ENCODE measurements at regions not wholly inside any gene's neighbourhood (a gene's known extent, or its start where the extent isn't known, plus 50 kb on each side); places are given as distances from the start of the nearest gene placed in this dataset.

- no peak for DNase-seq
Measured at GRCh38 chr4:111689214-111689613, 456.0 kb upstream of the FAM241A start.

- DNase-seq, result no peak
Measured at GRCh38 chr4:111689731-111690130, 455.5 kb upstream of the FAM241A start.

- DNase-seq, result no peak
Measured at GRCh38 chr4:111693758-111694157, 451.5 kb upstream of the FAM241A start.

GRCh38 chr4:111695677-111696076 lies 449.6 kb upstream of the FAM241A start:
- DNase-seq, result no peak

- no peak for DNase-seq
Measured at GRCh38 chr4:111696505-111696904, 448.7 kb upstream of the FAM241A start.

GRCh38 chr4:111697176-111697942 lies 447.9 kb upstream of the FAM241A start:
- DNase-seq, result no peak

GRCh38 chr4:111698361-111698760 lies 446.9 kb upstream of the FAM241A start:
- no peak for DNase-seq

GRCh38 chr4:111699165-111699564 lies 446.1 kb upstream of the FAM241A start:
- no peak for DNase-seq

GRCh38 chr4:111701102-111701501 lies 444.2 kb upstream of the FAM241A start:
- no peak for DNase-seq

- DNase-seq, result no peak
Measured at GRCh38 chr4:111707491-111707890, 437.8 kb upstream of the FAM241A start.

- no peak for DNase-seq
Measured at GRCh38 chr4:111712093-111712677, 433.1 kb upstream of the FAM241A start.

GRCh38 chr4:111713276-111713675 lies 432.0 kb upstream of the FAM241A start:
- DNase-seq, result no peak

GRCh38 chr4:111717921-111718320 lies 427.3 kb upstream of the FAM241A start:
- no peak for DNase-seq

- DNase-seq, result no peak
Measured at GRCh38 chr4:111718763-111719559, 426.3 kb upstream of the FAM241A start.

- no peak for DNase-seq
Measured at GRCh38 chr4:111720866-111721265, 424.4 kb upstream of the FAM241A start.

- no peak for DNase-seq
Measured at GRCh38 chr4:111722213-111722720, 423.0 kb upstream of the FAM241A start.

- DNase-seq, result no peak
Measured at GRCh38 chr4:111736516-111736915, 408.7 kb upstream of the FAM241A start.

GRCh38 chr4:111744847-111745246 lies 400.4 kb upstream of the FAM241A start:
- DNase-seq, result no peak

- DNase-seq, result no peak
Measured at GRCh38 chr4:111748157-111748556, 397.1 kb upstream of the FAM241A start.

GRCh38 chr4:111754003-111754402 lies 391.3 kb upstream of the FAM241A start:
- DNase-seq, result no peak

- DNase-seq, result no peak
Measured at GRCh38 chr4:111755571-111755970, 389.7 kb upstream of the FAM241A start.

GRCh38 chr4:111761531-111761930 lies 383.7 kb upstream of the FAM241A start:
- DNase-seq, result no peak

GRCh38 chr4:111770514-111770913 lies 374.7 kb upstream of the FAM241A start:
- no peak for DNase-seq

- DNase-seq, result no peak
Measured at GRCh38 chr4:111773858-111774257, 371.4 kb upstream of the FAM241A start.

All from NCI-H2029 (cell line).